K562 (cell line): ENCODE measurements at regions not wholly inside any gene's neighbourhood (a gene's known extent, or its start where the extent isn't known, plus 50 kb on each side); places are given as distances from the start of the nearest gene placed in this dataset.

ENCODE experiments used
- ARHGAP35 ChIP-seq: fragments of 450-650 bp; IDR thresholded peaks from 2 replicates; pipeline ENCODE4 v1.6.1; 2018; ENCODE audit not compliant: partially characterized antibody
- DEAF1 ChIP-seq: fragments of 450-650 bp; formaldehyde crosslinking; IDR thresholded peaks from 2 replicates; pipeline ENCODE4 v1.4.0; 2020; ENCODE audit warnings: mild to moderate bottlenecking, moderate library complexity
- JUN ChIP-seq, 2 experiments: sonication (generic) in 1 of 2; formaldehyde crosslinking in 1 of 2; IDR thresholded peaks; 2 replicates each; pipeline versions ENCODE4 v1.6.1 to v1.8.0; 2012 to 2022; ENCODE audit warnings: borderline replicate concordance in 2 of 2, mild to moderate bottlenecking in 2 of 2, improper control_type of control experiment in 1 of 2, low read depth in 1 of 2, low read length in 1 of 2, missing genetic modification reagents in 1 of 2
- KDM4B ChIP-seq, 2 experiments: fragments of 450-650 bp in 1 of 2; sonication (generic) in 1 of 2; IDR thresholded peaks; 2 replicates each; pipeline ENCODE4 v1.6.1; 2016 to 2017; ENCODE audit warnings: borderline replicate concordance in 2 of 2, antibody characterized with exemption in 1 of 2, low read depth in 1 of 2, mild to moderate bottlenecking in 1 of 2
- MCM3 ChIP-seq: fragments of 450-650 bp; IDR thresholded peaks from 2 replicates; pipeline ENCODE4 v1.6.1; 2016
- TCFL5 ChIP-seq: fragments of 250-450 bp; sonication (Bioruptor Pico); conservative IDR thresholded peaks from 2 replicates; pipeline ENCODE4 v1.6.1; 2021; ENCODE audit warnings: mild to moderate bottlenecking, moderate library complexity, matching md5 sums
- ZNF184 ChIP-seq: sonication (generic); formaldehyde crosslinking; IDR thresholded peaks from 2 replicates; pipeline ENCODE4 v1.5.0; 2020; ENCODE audit warnings: missing genetic modification reagents
- TF ChIP-seq, protein P1 (sequence below): fragments of 250-450 bp; sonication (Bioruptor Pico); IDR thresholded peaks from 2 replicates; pipeline ENCODE4 v1.8.0; 2022; ENCODE audit warnings: inconsistent platforms

GRCh38 chr1:104592926-104593325 lies 843.2 kb downstream of the AMY1C start (continued):
- TF ChIP-seq DEAF1 (CRISPR knock-in tag), result no peak
- TF ChIP-seq TCFL5, result no peak
- no peak for TF ChIP-seq KDM4B (IDR thresholded peaks at IDR 0.05; ENCODE audit: borderline replicate concordance in 2 of 2, low read depth in 1 of 2)
- no peak for TF ChIP-seq JUN (IDR thresholded peaks at IDR 0.05; ENCODE audit: borderline replicate concordance, low read depth, low read length)
- TF ChIP-seq JUN (CRISPR knock-in tag; IDR thresholded peaks at IDR 0.05; ENCODE audit: borderline replicate concordance), result no peak
- no peak for TF ChIP-seq MCM3
- TF ChIP-seq, protein P1, sequence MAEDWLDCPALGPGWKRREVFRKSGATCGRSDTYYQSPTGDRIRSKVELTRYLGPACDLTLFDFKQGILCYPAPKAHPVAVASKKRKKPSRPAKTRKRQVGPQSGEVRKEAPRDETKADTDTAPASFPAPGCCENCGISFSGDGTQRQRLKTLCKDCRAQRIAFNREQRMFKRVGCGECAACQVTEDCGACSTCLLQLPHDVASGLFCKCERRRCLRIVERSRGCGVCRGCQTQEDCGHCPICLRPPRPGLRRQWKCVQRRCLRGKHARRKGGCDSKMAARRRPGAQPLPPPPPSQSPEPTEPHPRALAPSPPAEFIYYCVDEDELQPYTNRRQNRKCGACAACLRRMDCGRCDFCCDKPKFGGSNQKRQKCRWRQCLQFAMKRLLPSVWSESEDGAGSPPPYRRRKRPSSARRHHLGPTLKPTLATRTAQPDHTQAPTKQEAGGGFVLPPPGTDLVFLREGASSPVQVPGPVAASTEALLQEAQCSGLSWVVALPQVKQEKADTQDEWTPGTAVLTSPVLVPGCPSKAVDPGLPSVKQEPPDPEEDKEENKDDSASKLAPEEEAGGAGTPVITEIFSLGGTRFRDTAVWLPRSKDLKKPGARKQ (CRISPR knock-in tag), result no peak
- no peak for TF ChIP-seq ARHGAP35
- no peak for TF ChIP-seq ZNF184 (CRISPR knock-in tag)
